A549 (cell line): ENCODE measurements at regions not wholly inside any gene's neighbourhood (a gene's known extent, or its start where the extent isn't known, plus 50 kb on each side); places are given as distances from the start of the nearest gene placed in this dataset.

ENCODE experiments used
- CEBPB ChIP-seq, 2 experiments: fragments of >200 bp in 1 of 2; sonication (Bioruptor Twin) in 1 of 2; formaldehyde crosslinking in 1 of 2; IDR thresholded peaks; 2 replicates each; pipeline ENCODE4 v1.6.1; 2012 to 2016
- CTCF ChIP-seq: fragments of >200 bp; sonication (Bioruptor Twin); formaldehyde crosslinking; IDR thresholded peaks from 3 replicates; pipeline ENCODE4 v1.5.1; 2016
- EP300 ChIP-seq, 2 experiments: fragments of >200 bp; sonication (Bioruptor Twin); formaldehyde crosslinking; IDR thresholded peaks; 2 replicates in 1 of 2; 3 replicates in 1 of 2; pipeline ENCODE4 v1.6.1; 2016 to 2017
- HMGXB4 ChIP-seq: fragments of 250-450 bp; sonication (Bioruptor Pico); IDR thresholded peaks from 2 replicates; pipeline ENCODE4 v1.5.0; 2021; ENCODE audit warnings: mild to moderate bottlenecking, moderate library complexity, borderline replicate concordance
- JUN ChIP-seq, 2 experiments: fragments of >200 bp; sonication (Bioruptor Twin); formaldehyde crosslinking; IDR thresholded peaks; 2 replicates in 1 of 2; 3 replicates in 1 of 2; pipeline ENCODE4 v1.6.1; 2016 to 2017
- MAX ChIP-seq: IDR thresholded peaks from 2 replicates; pipeline ENCODE4 v1.6.1; 2012
- POLR2A ChIP-seq: IDR thresholded peaks from 2 replicates; pipeline ENCODE4 v1.6.1; 2012; ENCODE audit warnings: mild to moderate bottlenecking, low read length

GRCh38 chr2:6652251-6652650 is 213.5 kb downstream of the CMPK2 start:
- no peak for TF ChIP-seq POLR2A
- no peak for TF ChIP-seq JUN (IDR thresholded peaks at IDR 0.05)
- TF ChIP-seq HMGXB4 (CRISPR knock-in tag): no peak
- TF ChIP-seq EP300 (IDR thresholded peaks at IDR 0.05): no peak
- no peak for TF ChIP-seq MAX
- TF ChIP-seq CTCF: no peak
- no peak for TF ChIP-seq CEBPB (IDR thresholded peaks at IDR 0.05)
